ENCODE measurements at regions not wholly inside any gene's neighbourhood (a gene's known extent, or its start where the extent isn't known, plus 50 kb on each side); places are given as distances from the start of the nearest gene placed in this dataset.

GRCh38 chr21:28429161-28429560 is 563.5 kb downstream of the LTN1 start:
- H3K4me1 Mint-ChIP-seq (ENCODE audit: low read depth, unreplicated experiment), result no peaks in the 10 kb centered on the region
- no peak for TF ChIP-seq CTCF (IDR thresholded peaks at IDR 0.05; ENCODE audit: unreplicated experiment)
- no peak overlapping the region for H3K27ac Mint-ChIP-seq (ENCODE audit: unreplicated experiment)
- no TSS peak for BruUV-seq (replicated peaks)
- H3K36me3 Mint-ChIP-seq (ENCODE audit: insufficient read depth, unreplicated experiment), result no peaks in the 10 kb centered on the region
- H3K9me3 Mint-ChIP-seq (ENCODE audit: low read depth, unreplicated experiment), result peaks cover 2% of the 10 kb centered on the region
- no peaks in the 10 kb centered on the region for H3K27me3 Mint-ChIP-seq (ENCODE audit: unreplicated experiment)
- no peak overlapping the region for H3K4me3 Mint-ChIP-seq (ENCODE audit: low read depth, unreplicated experiment)
- DNase-seq, result no peak
- intact Hi-C loops (cut with micrococcal nuclease; ENCODE audit: unreplicated experiment), result no loop called here
- CTCF ChIA-PET, result no interaction called here

- intact Hi-C loops (cut with micrococcal nuclease; ENCODE audit: unreplicated experiment), result no loop called here
- no TSS peak for BruUV-seq (replicated peaks)
- H3K4me1 Mint-ChIP-seq (ENCODE audit: low read depth, unreplicated experiment), result no peaks in the 10 kb centered on the region
These were observed 565.2 kb downstream of the LTN1 start for GRCh38 chr21:28427394-28428022.

GRCh38 chr21:28426545-28426944 is 566.1 kb downstream of the LTN1 start:
- intact Hi-C loops (cut with micrococcal nuclease; ENCODE audit: unreplicated experiment), result no loop called here
- DNase-seq, result no peak
- H3K36me3 Mint-ChIP-seq (ENCODE audit: insufficient read depth, unreplicated experiment), result no peaks in the 10 kb centered on the region
- no peaks in the 10 kb centered on the region for H3K4me1 Mint-ChIP-seq (ENCODE audit: low read depth, unreplicated experiment)
- BruUV-seq (replicated peaks), result no TSS peak
- CTCF ChIA-PET, result no interaction called here
- peaks cover 2% of the 10 kb centered on the region for H3K9me3 Mint-ChIP-seq (ENCODE audit: low read depth, unreplicated experiment)
- no peaks in the 10 kb centered on the region for H3K27me3 Mint-ChIP-seq (ENCODE audit: unreplicated experiment)
- H3K27ac Mint-ChIP-seq (ENCODE audit: unreplicated experiment), result no peak overlapping the region
- no peak for TF ChIP-seq CTCF (IDR thresholded peaks at IDR 0.05; ENCODE audit: unreplicated experiment)
- no peak overlapping the region for H3K4me3 Mint-ChIP-seq (ENCODE audit: low read depth, unreplicated experiment)

More at GRCh38 chr21:28427394-28428022, 565.2 kb downstream of the LTN1 start:
- TF ChIP-seq CTCF (IDR thresholded peaks at IDR 0.05; ENCODE audit: unreplicated experiment), result no peak
- Mint-ChIP-seq H3K27ac (ENCODE audit: unreplicated experiment) (no peak overlapping the region), H3K9me3 (ENCODE audit: low read depth, unreplicated experiment) (peaks cover 2% of the 10 kb centered on the region), H3K4me3 (ENCODE audit: low read depth, unreplicated experiment) (no peak overlapping the region), H3K27me3 (ENCODE audit: unreplicated experiment) (no peaks in the 10 kb centered on the region), H3K36me3 (ENCODE audit: insufficient read depth, unreplicated experiment) (no peaks in the 10 kb centered on the region)
- CTCF ChIA-PET, result no interaction called here
- DNase-seq, result no peak

GRCh38 chr21:28423521-28424190 is 569.0 kb downstream of the LTN1 start:
- BruUV-seq (replicated peaks), result no TSS peak
- Mint-ChIP-seq H3K4me3 (ENCODE audit: low read depth, unreplicated experiment) (no peak overlapping the region), H3K4me1 (ENCODE audit: low read depth, unreplicated experiment) (no peaks in the 10 kb centered on the region), H3K27me3 (ENCODE audit: unreplicated experiment) (no peaks in the 10 kb centered on the region), H3K36me3 (ENCODE audit: insufficient read depth, unreplicated experiment) (no peaks in the 10 kb centered on the region), H3K9me3 (ENCODE audit: low read depth, unreplicated experiment) (peaks cover 2% of the 10 kb centered on the region), H3K27ac (ENCODE audit: unreplicated experiment) (no peak overlapping the region)
- TF ChIP-seq CTCF (IDR thresholded peaks at IDR 0.05; ENCODE audit: unreplicated experiment), result no peak
- intact Hi-C loops (cut with micrococcal nuclease; ENCODE audit: unreplicated experiment), result no loop called here
- CTCF ChIA-PET, result no interaction called here
- no peak for DNase-seq
